Ramos (cell line): ENCODE measurements at regions not wholly inside any gene's neighbourhood (a gene's known extent, or its start where the extent isn't known, plus 50 kb on each side); places are given as distances from the start of the nearest gene placed in this dataset.

ENCODE experiments used
- in situ Hi-C: fragments of 300-500 bp; cut with MboI; formaldehyde crosslinking; loops from one replicate; pipeline ENCODE4 v1.14.3; 2022; ENCODE audit warnings: low sequenced_read_pairs; ENCODE audit not compliant: unreplicated experiment

DNA sequence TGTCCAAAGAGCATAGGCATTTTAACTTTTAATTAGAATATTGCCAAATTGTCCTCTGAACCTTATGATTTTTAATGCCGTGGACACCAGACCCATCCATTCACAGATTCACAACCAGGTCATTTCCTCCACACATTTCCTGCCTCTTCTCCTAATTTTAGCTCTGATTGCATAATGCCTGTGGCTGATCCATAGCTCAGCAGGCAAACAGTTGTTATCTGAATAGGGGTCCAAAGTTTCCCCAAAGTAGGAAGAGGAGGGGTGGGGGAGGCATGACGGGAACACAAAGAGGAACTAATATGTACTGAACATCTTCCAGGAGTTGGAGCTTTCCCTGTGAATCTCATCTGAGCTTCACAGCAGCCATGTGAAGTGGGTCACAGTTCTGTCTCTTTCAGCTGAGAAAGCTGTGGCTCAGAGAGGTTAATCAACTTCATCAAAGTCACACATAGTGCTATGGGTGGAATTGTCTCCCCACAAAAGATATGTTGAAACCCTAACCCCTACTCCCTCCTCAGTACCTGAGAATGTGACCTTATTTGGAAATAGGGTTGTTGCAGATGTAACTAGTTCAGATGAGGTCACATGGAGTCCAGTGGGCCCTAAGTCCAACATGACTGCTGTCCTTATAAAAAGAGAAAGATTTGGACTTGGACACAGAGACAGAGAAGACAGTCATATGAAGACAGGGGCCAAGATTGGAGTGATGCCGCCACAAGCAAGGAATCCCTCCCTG is 106.7 kb upstream of the AGBL1 start:
- in situ Hi-C loops: no loop called here

DNA sequence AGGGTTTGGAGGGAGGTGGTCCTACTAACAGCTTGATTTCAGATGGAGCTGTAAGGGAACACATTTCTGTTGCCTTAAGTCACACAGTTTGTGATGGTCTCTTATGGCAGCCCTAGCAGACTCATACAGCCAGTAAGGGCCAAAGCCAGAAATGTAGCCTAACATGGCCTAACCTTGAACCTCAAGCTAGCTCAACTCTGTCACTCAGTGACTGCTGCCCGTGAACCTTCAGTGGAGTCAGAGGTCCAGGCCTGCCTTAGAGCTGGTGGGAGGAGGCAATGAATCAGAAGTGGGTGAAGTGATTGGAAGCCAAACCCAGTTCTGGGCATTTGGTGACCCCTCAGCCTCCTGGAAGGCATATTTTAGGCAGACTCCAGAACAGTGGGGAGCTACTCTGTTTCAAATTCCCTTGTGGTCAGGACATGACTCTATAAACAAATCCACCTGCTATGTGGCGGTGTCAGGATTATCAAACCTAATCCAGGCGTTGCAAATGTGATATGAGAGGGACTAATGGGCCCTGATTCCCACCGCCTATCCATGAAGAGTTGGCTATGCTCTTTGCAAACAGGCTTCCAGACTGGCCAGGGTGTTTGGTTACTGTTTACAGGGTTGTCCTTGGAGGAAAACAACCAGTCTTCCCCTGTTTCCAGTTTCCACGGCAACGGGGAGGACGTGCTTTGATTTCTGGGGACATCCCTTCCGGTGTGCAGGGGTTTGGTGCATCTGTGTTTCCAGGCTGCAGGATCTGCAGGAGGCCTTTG is 105.9 kb upstream of the AGBL1 start:
- in situ Hi-C loops: no loop called here

DNA sequence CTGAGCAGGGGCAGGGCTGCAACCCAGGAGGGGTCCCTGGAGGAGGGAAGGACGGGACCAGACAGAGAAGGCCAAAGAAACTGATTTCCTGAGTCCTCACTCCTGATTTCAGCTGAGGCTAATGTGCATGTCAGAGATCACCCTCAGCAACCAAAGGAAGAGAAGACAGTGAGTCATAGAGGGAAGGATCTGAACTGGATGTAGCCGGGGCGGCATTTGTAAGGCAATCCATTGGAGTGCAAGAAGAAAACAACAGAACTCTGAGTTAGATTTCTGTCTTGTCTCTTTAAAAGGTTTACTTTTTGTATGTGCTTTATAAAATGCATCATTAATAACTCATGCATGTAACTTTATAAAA is 105.3 kb upstream of the AGBL1 start:
- in situ Hi-C loops: no loop called here

GRCh38 chr15:85974742-85975141 is 104.9 kb upstream of the AGBL1 start:
- in situ Hi-C loops: no loop called here

DNA sequence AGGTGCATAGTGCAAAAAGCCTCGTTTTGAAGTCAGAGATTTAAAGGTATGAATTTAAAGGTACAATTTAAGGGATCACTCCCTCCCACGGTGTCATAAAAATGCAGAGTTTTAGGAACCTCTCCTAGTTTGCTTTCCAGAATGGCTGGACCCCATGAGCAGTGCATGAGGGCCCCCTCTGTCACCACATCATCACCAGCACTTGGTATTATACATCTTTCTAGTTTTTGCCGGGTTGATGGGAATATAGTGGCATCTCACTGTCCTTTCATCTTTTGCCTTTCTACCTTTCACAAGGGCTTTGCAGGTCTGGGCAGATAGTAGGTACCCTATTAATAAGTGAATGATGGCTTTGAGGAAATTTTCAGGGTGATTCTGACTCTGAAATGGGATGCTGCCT is 103.6 kb upstream of the AGBL1 start:
- in situ Hi-C loops: no loop called here

DNA sequence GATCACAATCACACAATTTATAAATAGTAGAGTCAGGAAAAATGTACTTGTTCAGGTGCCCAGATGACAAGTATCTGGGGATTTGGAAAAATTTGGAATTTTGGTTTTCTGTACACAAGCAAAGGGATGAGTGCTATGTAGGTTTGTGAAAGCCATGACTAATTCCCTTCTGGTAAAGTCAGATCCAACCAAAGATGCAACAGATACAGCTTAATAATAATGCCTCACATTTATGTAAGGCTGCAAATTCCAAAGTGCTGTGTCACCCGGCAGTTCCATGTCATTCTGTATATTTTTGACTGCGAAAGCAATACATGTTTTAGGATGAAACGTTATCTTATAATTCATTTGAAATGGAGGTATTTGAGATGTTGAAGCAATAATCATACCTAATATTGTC is 102.7 kb upstream of the AGBL1 start:
- in situ Hi-C loops: no loop called here

DNA sequence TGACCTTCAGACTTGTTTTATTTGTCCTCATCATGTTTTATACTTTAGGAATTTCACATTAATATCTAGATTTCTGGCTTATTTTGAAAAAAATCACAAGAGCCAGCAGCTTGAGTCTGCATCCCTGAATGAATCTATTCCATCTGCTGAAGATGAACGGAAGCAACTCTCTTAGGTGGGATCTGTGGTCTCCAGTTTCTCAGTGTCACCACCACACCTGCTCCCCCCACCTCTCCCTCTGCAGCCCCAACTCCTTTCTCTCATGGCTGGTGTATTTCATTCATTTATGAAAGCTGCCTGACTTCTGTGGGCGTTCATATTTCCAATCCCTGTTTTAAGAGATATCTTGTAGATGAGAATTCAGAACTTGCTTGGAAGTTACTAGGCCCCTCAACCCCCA is 102.1 kb upstream of the AGBL1 start:
- in situ Hi-C loops: no loop called here

GRCh38 chr15:85979929-85980328 is 99.7 kb upstream of the AGBL1 start:
- in situ Hi-C loops: no loop called here

GRCh38 chr15:85980946-85981345 is 98.7 kb upstream of the AGBL1 start:
- in situ Hi-C loops: no loop called here

GRCh38 chr15:85984241-85984640 is 95.4 kb upstream of the AGBL1 start:
- in situ Hi-C loops: no loop called here

GRCh38 chr15:85986116-85986515 is 93.6 kb upstream of the AGBL1 start:
- in situ Hi-C loops: no loop called here

GRCh38 chr15:85986741-85987140 is 92.9 kb upstream of the AGBL1 start:
- in situ Hi-C loops: no loop called here

- in situ Hi-C loops: no loop called here
Measured at GRCh38 chr15:85988741-85989140, 90.9 kb upstream of the AGBL1 start.

GRCh38 chr15:85992224-85992623 is 87.4 kb upstream of the AGBL1 start:
- in situ Hi-C loops: no loop called here

- in situ Hi-C loops: no loop called here
Measured at GRCh38 chr15:85993116-85993515, 86.6 kb upstream of the AGBL1 start.

DNA sequence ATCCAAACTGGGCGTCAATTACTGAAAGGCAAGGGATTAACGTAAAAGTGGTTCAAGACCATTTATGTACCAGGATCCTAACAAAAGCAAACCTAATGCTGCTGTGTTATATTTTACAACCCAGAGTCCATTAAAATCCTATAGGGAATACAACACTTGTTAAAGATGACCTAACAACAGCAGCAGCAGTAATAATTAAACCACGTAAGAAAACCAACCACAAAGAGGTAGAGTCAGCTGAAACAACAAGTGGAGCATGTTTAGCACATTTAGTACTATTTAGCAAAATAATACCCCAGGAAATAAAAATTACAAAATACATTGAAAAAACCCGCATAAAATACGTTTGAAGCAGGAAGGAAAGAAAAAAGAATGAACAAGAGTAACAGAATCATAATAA is 82.1 kb upstream of the AGBL1 start:
- in situ Hi-C loops: no loop called here

DNA sequence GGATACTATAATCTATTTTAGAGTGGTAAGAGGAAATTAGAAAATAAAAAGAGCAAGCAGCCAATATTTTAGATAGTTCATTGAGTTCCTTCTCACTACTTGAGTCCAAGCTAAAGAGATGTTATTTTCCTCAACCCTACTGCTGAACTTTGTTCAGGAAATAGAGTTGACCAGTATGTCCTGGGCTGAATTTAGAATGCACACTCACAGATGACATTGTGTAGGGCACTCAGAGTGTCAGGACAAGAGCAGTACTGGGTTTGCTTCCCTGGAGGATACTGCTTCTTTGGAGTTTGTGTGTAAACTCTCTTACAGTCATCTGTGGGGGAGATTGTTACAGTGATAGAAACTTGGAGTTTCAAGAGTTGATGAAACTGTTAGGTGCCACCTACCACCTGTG is 80.0 kb upstream of the AGBL1 start:
- in situ Hi-C loops: no loop called here

DNA sequence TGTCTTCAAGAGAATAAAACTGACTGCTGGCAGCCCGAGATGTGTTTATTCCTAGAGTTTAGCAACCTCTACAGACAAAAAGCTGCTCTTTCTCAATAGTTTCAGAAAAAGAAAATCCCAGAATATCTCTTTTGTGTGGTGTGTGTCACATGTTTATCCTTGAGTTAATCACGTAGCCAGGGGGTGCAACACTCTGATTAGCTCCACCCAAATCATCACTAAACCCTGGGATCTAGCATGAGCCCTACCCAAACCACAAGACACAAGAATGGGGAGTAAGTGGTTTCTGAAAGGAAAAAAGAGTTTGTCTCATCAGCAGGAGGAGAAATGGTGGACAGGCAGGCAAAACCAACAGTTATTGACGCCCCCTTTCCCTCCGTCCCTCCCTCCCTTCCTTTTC is 78.5 kb upstream of the AGBL1 start:
- in situ Hi-C loops: no loop called here

- in situ Hi-C loops: no loop called here
Measured at GRCh38 chr15:86002444-86002843, 77.2 kb upstream of the AGBL1 start.

- in situ Hi-C loops: no loop called here
Measured at GRCh38 chr15:86004061-86004460, 75.6 kb upstream of the AGBL1 start.

GRCh38 chr15:86006546-86006945 is 73.1 kb upstream of the AGBL1 start:
- in situ Hi-C loops: no loop called here

DNA sequence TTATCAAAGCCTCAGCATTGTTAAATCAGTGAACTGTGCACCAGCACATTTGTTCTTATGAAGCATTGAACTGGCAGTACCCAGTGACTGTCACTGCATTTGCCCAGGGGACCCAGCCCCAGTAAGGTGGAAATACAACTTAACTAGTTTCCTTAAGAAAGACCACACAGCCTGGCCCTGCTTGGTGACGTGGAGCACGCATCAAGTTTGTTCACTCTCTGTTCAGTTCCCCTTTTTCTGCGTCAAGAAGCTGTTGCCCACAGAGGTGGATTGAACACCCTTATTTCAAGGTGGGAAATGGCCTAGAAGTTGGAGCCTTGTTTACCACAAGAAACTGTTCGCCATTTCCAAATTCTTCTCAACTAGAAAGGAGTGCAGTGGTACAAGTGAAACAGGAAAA is 69.9 kb upstream of the AGBL1 start:
- in situ Hi-C loops: no loop called here
